WTC11 (cell line): ENCODE measurements at regions not wholly inside any gene's neighbourhood (a gene's known extent, or its start where the extent isn't known, plus 50 kb on each side); places are given as distances from the start of the nearest gene placed in this dataset.

ENCODE experiments used
- ATAC-seq: fragments of 200-7000 bp; cut with Tn5 transposase; 2 replicates; pipeline ENCODE4 v1.10.0; 2021; ENCODE audit warnings: mild to moderate bottlenecking, moderate library complexity
- CTCF ChIA-PET: fragments of 300-600 bp; sonication (Branson Sonifier 250); formaldehyde crosslinking; loops from one replicate; lab custom pipeline; 2021; ENCODE audit warnings: antibody characterized with exemption; lab: Charles Lee
- POLR2A ChIA-PET: fragments of 350-600 bp; sonication (Branson Sonifier 250); formaldehyde crosslinking; loops from one replicate; lab custom pipeline; 2021; ENCODE audit warnings: antibody characterized with exemption; lab: Charles Lee
- DNase-seq: peaks from one replicate; pipeline ENCODE4 v3.0.0; 2021; ENCODE audit warnings: low spot score
- H3K27ac Mint-ChIP-seq: 2 replicates; pipeline ENCODE4 v1.8.0; 2021; ENCODE audit warnings: mixed read lengths
- H3K27me3 Mint-ChIP-seq: 2 replicates; pipeline ENCODE4 v1.8.0; 2021; ENCODE audit warnings: low read depth, mild to moderate bottlenecking, moderate library complexity, mixed read lengths
- H3K36me3 Mint-ChIP-seq: 2 replicates; pipeline ENCODE4 v1.8.0; 2021; ENCODE audit warnings: mixed read lengths
- H3K4me1 Mint-ChIP-seq: 2 replicates; pipeline ENCODE4 v1.8.0; 2022; ENCODE audit warnings: mixed read lengths
- H3K4me3 Mint-ChIP-seq: 2 replicates; pipeline ENCODE4 v1.8.0; 2021; ENCODE audit warnings: mild to moderate bottlenecking, moderate library complexity, mixed read lengths
- H3K9me3 Mint-ChIP-seq: 2 replicates; pipeline ENCODE4 v1.8.0; 2021; ENCODE audit warnings: mixed read lengths
- ATF6 ChIP-seq: sonication (generic); formaldehyde crosslinking; IDR thresholded peaks from 2 replicates; pipeline ENCODE4 v1.8.1; 2023; ENCODE audit warnings: mild to moderate bottlenecking, missing genetic modification reagents
- CREB1 ChIP-seq: sonication (generic); formaldehyde crosslinking; IDR thresholded peaks from 2 replicates; pipeline ENCODE4 v1.8.0; 2023; ENCODE audit warnings: mild to moderate bottlenecking, missing genetic modification reagents
- CREM ChIP-seq: sonication (generic); formaldehyde crosslinking; IDR thresholded peaks from 2 replicates; pipeline ENCODE4 v1.8.1; 2022; ENCODE audit warnings: mild to moderate bottlenecking, missing genetic modification reagents, moderate library complexity
- ESRRA ChIP-seq: sonication (generic); formaldehyde crosslinking; IDR thresholded peaks from 2 replicates; pipeline ENCODE4 v1.8.1; 2022; ENCODE audit warnings: mild to moderate bottlenecking, missing genetic modification reagents, borderline replicate concordance
- FOXP1 ChIP-seq: sonication (generic); formaldehyde crosslinking; IDR thresholded peaks from 2 replicates; pipeline ENCODE4 v1.8.0; 2022; ENCODE audit warnings: missing genetic modification reagents, mild to moderate bottlenecking, moderate library complexity, borderline replicate concordance
- GRHL2 ChIP-seq: fragments of 250-450 bp; sonication (Bioruptor Pico); IDR thresholded peaks from 2 replicates; pipeline ENCODE4 v1.8.0; 2022; ENCODE audit warnings: mild to moderate bottlenecking, moderate library complexity; ENCODE audit not compliant: insufficient replicate concordance, severe bottlenecking
- GTF2I ChIP-seq: fragments of 250-450 bp; sonication (Bioruptor Pico); conservative IDR thresholded peaks from 2 replicates; pipeline ENCODE4 v1.4.0; 2021; ENCODE audit warnings: mild to moderate bottlenecking
- JUN ChIP-seq: sonication (generic); formaldehyde crosslinking; IDR thresholded peaks from 2 replicates; pipeline ENCODE4 v1.8.0; 2023; ENCODE audit warnings: mild to moderate bottlenecking, missing genetic modification reagents
- MYBL2 ChIP-seq: sonication (generic); formaldehyde crosslinking; IDR thresholded peaks from 2 replicates; pipeline ENCODE4 v1.8.1; 2023; ENCODE audit warnings: mild to moderate bottlenecking, moderate library complexity, missing genetic modification reagents
- NFATC4 ChIP-seq: fragments of 250-450 bp; sonication (Bioruptor Pico); IDR thresholded peaks from 2 replicates; pipeline ENCODE4 v1.9.0; 2021; ENCODE audit warnings: mild to moderate bottlenecking
- RELA ChIP-seq: sonication (generic); formaldehyde crosslinking; IDR thresholded peaks from 2 replicates; pipeline ENCODE4 v1.8.1; 2022; ENCODE audit warnings: missing genetic modification reagents, mild to moderate bottlenecking, borderline replicate concordance
- SOX15 ChIP-seq: fragments of 250-450 bp; sonication (Bioruptor Pico); IDR thresholded peaks from 2 replicates; pipeline ENCODE4 v1.9.0; 2021; ENCODE audit warnings: mild to moderate bottlenecking
- TCF7 ChIP-seq: sonication (generic); formaldehyde crosslinking; IDR thresholded peaks from 2 replicates; pipeline ENCODE4 v1.8.0; 2022; ENCODE audit warnings: mild to moderate bottlenecking, low read depth, missing genetic modification reagents, moderate library complexity
- TP53 ChIP-seq: sonication (generic); formaldehyde crosslinking; IDR thresholded peaks from 2 replicates; pipeline ENCODE4 v1.8.1; 2023; ENCODE audit warnings: mild to moderate bottlenecking, missing genetic modification reagents
- ZMAT4 ChIP-seq: fragments of 250-450 bp; sonication (Bioruptor Pico); IDR thresholded peaks from 2 replicates; pipeline ENCODE4 v1.9.0; 2021; ENCODE audit warnings: mild to moderate bottlenecking
- ZNF138 ChIP-seq: sonication (generic); formaldehyde crosslinking; conservative IDR thresholded peaks from 2 replicates; pipeline ENCODE4 v1.8.1; 2022; ENCODE audit warnings: mild to moderate bottlenecking, moderate library complexity, missing genetic modification reagents
- ZNF232 ChIP-seq: sonication (generic); formaldehyde crosslinking; IDR thresholded peaks from 2 replicates; pipeline ENCODE4 v1.8.0; 2022; ENCODE audit warnings: mild to moderate bottlenecking, missing genetic modification reagents
- ZNF263 ChIP-seq: sonication (generic); formaldehyde crosslinking; IDR thresholded peaks from 2 replicates; pipeline ENCODE4 v1.8.1; 2022; ENCODE audit warnings: low read depth, mild to moderate bottlenecking, moderate library complexity, missing genetic modification reagents
- TF ChIP-seq, protein P1 (sequence below): sonication (generic); formaldehyde crosslinking; IDR thresholded peaks from 2 replicates; pipeline ENCODE4 v1.8.0; 2022; ENCODE audit warnings: mild to moderate bottlenecking, missing genetic modification reagents
- TF ChIP-seq, protein P2 (sequence below): sonication (generic); formaldehyde crosslinking; IDR thresholded peaks from 2 replicates; pipeline ENCODE4 v1.8.1; 2022; ENCODE audit warnings: low read depth, mild to moderate bottlenecking, moderate library complexity, missing genetic modification reagents, borderline replicate concordance
- TF ChIP-seq, protein P3 (sequence below): sonication (generic); formaldehyde crosslinking; IDR thresholded peaks from 2 replicates; pipeline ENCODE4 v1.8.0; 2022; ENCODE audit warnings: missing genetic modification reagents
- TF ChIP-seq, protein P4 (sequence below): sonication (generic); formaldehyde crosslinking; IDR thresholded peaks from 2 replicates; pipeline ENCODE4 v1.8.1; 2023; ENCODE audit warnings: mild to moderate bottlenecking, moderate library complexity, missing genetic modification reagents
- TF ChIP-seq, protein P5 (sequence below): fragments of 250-450 bp; sonication (Bioruptor Pico); IDR thresholded peaks from 2 replicates; pipeline ENCODE4 v2.1.2; 2022; ENCODE audit warnings: mild to moderate bottlenecking, moderate library complexity

DNA sequence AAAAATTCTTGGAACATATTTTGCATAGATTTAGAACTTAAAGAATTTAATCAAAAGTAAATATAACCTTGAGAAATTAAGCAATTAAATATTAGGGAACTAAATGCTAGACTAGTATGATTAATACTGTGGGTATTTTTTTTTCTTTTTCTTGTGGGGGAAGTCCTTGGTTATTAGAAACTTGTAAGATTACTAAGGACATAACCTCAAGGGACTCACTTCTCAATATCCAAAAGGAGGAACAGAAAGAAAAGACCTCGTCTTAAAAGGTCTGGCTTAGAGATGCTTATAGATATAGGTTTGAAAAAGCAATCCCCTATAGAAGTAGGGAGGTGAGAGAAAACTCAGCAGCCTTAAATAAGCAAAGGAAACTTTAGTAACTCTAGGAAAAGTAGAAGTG, 368.5 kb downstream of the INSC start:
- no peaks in the 10 kb centered on the region for H3K36me3 Mint-ChIP-seq
- no peaks in the 10 kb centered on the region for H3K27me3 Mint-ChIP-seq
- H3K27ac Mint-ChIP-seq, result no peak overlapping the region
- H3K4me1 Mint-ChIP-seq, result no peaks in the 10 kb centered on the region
- peaks cover 20% of the 10 kb centered on the region for H3K9me3 Mint-ChIP-seq
- POLR2A ChIA-PET, result no interaction called here
- no peak for DNase-seq
- CTCF ChIA-PET, result no interaction called here
- ATAC-seq, result no peak
- no peak overlapping the region for H3K4me3 Mint-ChIP-seq
- TF ChIP-seq MYBL2 (no peak), RELA (CRISPR knock-in tag) (no peak), TP53 (CRISPR knock-in tag) (no peak), GTF2I (CRISPR knock-in tag) (no peak), ZNF232 (CRISPR knock-in tag) (no peak), ZNF138 (CRISPR knock-in tag) (no peak), GRHL2 (no peak), FOXP1 (CRISPR knock-in tag) (no peak), ESRRA (CRISPR knock-in tag) (no peak), SOX15 (CRISPR knock-in tag) (no peak), ZMAT4 (no peak), TCF7 (CRISPR knock-in tag) (no peak)
- TF ChIP-seq, protein P1, sequence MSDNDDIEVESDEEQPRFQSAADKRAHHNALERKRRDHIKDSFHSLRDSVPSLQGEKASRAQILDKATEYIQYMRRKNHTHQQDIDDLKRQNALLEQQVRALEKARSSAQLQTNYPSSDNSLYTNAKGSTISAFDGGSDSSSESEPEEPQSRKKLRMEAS, result no peak
- TF ChIP-seq, protein P2, sequence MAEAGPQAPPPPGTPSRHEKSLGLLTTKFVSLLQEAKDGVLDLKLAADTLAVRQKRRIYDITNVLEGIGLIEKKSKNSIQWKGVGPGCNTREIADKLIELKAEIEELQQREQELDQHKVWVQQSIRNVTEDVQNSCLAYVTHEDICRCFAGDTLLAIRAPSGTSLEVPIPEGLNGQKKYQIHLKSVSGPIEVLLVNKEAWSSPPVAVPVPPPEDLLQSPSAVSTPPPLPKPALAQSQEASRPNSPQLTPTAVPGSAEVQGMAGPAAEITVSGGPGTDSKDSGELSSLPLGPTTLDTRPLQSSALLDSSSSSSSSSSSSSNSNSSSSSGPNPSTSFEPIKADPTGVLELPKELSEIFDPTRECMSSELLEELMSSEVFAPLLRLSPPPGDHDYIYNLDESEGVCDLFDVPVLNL (CRISPR knock-in tag), result no peak

DNA sequence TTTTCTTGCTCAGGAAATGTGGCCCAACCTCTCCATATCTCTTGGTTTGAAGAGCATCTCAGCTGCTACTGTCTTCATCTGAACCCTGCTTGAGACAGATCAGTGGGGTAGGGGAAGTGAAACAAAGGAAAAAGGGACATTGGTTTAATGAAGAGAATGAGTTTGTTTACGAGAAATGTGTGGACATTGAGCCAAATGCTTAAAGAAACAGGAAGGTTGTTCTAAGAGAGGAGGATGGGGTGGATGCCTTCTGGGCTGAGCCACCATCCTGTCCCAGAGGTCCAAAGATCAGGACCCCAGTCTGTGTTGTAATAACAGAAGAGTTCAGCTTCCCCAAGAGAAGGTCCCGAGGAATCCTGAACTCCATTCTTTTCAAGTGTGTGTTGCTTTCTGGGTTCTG, 369.7 kb downstream of the INSC start:
- ChIA-PET POLR2A (no interaction called here), CTCF (no interaction called here)
- ATAC-seq, result no peak
- Mint-ChIP-seq H3K4me1 (no peaks in the 10 kb centered on the region), H3K27ac (no peak overlapping the region), H3K27me3 (no peaks in the 10 kb centered on the region), H3K4me3 (no peak overlapping the region), H3K9me3 (peaks cover 24% of the 10 kb centered on the region), H3K36me3 (no peaks in the 10 kb centered on the region)
- no peak for TF ChIP-seq JUN (CRISPR knock-in tag)
- TF ChIP-seq, protein P3, sequence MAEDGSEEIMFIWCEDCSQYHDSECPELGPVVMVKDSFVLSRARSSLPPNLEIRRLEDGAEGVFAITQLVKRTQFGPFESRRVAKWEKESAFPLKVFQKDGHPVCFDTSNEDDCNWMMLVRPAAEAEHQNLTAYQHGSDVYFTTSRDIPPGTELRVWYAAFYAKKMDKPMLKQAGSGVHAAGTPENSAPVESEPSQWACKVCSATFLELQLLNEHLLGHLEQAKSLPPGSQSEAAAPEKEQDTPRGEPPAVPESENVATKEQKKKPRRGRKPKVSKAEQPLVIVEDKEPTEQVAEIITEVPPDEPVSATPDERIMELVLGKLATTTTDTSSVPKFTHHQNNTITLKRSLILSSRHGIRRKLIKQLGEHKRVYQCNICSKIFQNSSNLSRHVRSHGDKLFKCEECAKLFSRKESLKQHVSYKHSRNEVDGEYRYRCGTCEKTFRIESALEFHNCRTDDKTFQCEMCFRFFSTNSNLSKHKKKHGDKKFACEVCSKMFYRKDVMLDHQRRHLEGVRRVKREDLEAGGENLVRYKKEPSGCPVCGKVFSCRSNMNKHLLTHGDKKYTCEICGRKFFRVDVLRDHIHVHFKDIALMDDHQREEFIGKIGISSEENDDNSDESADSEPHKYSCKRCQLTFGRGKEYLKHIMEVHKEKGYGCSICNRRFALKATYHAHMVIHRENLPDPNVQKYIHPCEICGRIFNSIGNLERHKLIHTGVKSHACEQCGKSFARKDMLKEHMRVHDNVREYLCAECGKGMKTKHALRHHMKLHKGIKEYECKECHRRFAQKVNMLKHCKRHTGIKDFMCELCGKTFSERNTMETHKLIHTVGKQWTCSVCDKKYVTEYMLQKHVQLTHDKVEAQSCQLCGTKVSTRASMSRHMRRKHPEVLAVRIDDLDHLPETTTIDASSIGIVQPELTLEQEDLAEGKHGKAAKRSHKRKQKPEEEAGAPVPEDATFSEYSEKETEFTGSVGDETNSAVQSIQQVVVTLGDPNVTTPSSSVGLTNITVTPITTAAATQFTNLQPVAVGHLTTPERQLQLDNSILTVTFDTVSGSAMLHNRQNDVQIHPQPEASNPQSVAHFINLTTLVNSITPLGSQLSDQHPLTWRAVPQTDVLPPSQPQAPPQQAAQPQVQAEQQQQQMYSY (CRISPR knock-in tag), result no peak
- TF ChIP-seq, protein P4, sequence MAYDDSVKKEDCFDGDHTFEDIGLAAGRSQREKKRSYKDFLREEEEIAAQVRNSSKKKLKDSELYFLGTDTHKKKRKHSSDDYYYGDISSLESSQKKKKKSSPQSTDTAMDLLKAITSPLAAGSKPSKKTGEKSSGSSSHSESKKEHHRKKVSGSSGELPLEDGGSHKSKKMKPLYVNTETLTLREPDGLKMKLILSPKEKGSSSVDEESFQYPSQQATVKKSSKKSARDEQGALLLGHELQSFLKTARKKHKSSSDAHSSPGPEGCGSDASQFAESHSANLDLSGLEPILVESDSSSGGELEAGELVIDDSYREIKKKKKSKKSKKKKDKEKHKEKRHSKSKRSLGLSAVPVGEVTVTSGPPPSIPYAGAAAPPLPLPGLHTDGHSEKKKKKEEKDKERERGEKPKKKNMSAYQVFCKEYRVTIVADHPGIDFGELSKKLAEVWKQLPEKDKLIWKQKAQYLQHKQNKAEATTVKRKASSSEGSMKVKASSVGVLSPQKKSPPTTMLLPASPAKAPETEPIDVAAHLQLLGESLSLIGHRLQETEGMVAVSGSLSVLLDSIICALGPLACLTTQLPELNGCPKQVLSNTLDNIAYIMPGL (CRISPR knock-in tag), result no peak
- DNase-seq, result no peak

- no peak for ATAC-seq
- no peaks in the 10 kb centered on the region for H3K4me1 Mint-ChIP-seq
- POLR2A ChIA-PET, result no interaction called here
- no peaks in the 10 kb centered on the region for H3K36me3 Mint-ChIP-seq
- peaks cover 26% of the 10 kb centered on the region for H3K9me3 Mint-ChIP-seq
- H3K27ac Mint-ChIP-seq, result no peak overlapping the region
- DNase-seq, result no peak
- H3K4me3 Mint-ChIP-seq, result no peak overlapping the region
- CTCF ChIA-PET, result no interaction called here
- H3K27me3 Mint-ChIP-seq, result no peaks in the 10 kb centered on the region
- TF ChIP-seq ZNF263 (no peak), CREB1 (CRISPR knock-in tag) (no peak), ATF6 (CRISPR knock-in tag) (no peak), NFATC4 (CRISPR knock-in tag) (no peak), CREM (CRISPR knock-in tag) (no peak)
- TF ChIP-seq, protein P5, sequence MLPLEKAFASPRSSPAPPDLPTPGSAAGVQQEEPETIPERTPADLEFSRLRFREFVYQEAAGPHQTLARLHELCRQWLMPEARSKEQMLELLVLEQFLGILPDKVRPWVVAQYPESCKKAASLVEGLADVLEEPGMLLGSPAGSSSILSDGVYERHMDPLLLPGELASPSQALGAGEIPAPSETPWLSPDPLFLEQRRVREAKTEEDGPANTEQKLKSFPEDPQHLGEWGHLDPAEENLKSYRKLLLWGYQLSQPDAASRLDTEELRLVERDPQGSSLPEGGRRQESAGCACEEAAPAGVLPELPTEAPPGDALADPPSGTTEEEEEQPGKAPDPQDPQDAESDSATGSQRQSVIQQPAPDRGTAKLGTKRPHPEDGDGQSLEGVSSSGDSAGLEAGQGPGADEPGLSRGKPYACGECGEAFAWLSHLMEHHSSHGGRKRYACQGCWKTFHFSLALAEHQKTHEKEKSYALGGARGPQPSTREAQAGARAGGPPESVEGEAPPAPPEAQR, result no peak
Observed at GRCh38 chr11:15485432-15485831, 370.7 kb downstream of the INSC start.
